Nephron progenitor cell (in vitro differentiated cells): ENCODE measurements at regions not wholly inside any gene's neighbourhood (a gene's known extent, or its start where the extent isn't known, plus 50 kb on each side); places are given as distances from the start of the nearest gene placed in this dataset.
A peak's percentile ranks its signal among the peaks of the same experiment; 100 is the strongest.

Source experiments
- DNase-seq: peaks from one replicate; pipeline ENCODE4 v3.0.0; 2021
- H3K27ac Mint-ChIP-seq: 2 replicates; pipeline ENCODE4 v1.8.0; 2021; ENCODE audit warnings: mild to moderate bottlenecking, moderate library complexity, mixed read lengths
- H3K27me3 Mint-ChIP-seq: 2 replicates; pipeline ENCODE4 v1.8.0; 2021; ENCODE audit warnings: mild to moderate bottlenecking, low read depth, mixed read lengths; ENCODE audit not compliant: poor library complexity
- H3K36me3 Mint-ChIP-seq: 2 replicates; pipeline ENCODE4 v1.8.0; 2021; ENCODE audit warnings: low read depth, mixed read lengths
- H3K4me1 Mint-ChIP-seq: 2 replicates; pipeline ENCODE4 v1.8.0; 2021; ENCODE audit warnings: mixed read lengths
- H3K4me3 Mint-ChIP-seq: 2 replicates; pipeline ENCODE4 v1.8.0; 2021; ENCODE audit warnings: mild to moderate bottlenecking, moderate library complexity, mixed read lengths
- H3K9me3 Mint-ChIP-seq: 2 replicates; pipeline ENCODE4 v1.8.0; 2021; ENCODE audit warnings: mild to moderate bottlenecking, moderate library complexity, mixed read lengths
- TF ChIP-seq, protein P1 (sequence below): fragments of 200-600 bp; sonication (generic); IDR thresholded peaks from 2 replicates; pipeline ENCODE4 v1.5.0; 2021; ENCODE audit warnings: antibody characterized with exemption

DNA sequence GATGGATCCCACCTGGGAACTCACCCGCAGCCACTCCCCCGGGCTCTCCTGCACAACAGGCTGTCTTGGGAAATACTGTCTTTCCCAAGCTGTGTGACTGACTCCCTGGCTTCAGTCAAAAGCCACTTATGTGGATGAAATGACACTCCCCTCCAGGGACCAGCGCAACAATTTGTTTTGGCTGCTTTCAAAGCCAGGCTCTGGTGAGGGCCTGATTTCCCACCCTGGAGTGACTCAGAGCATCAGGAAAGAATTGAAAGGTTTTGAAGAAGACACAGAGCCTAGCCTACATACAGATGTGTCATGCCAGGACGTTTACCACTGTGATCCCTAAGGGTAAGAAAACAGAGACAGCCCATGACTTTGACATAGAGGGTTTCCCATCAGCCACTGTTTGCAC is 550.5 kb downstream of the MIAT start:
- no peak for DNase-seq
- Mint-ChIP-seq H3K4me1 (peaks cover 63% of the 10 kb centered on the region), H3K4me3 (no peak overlapping the region), H3K27me3 (peaks cover 56% of the 10 kb centered on the region), H3K27ac (no peak overlapping the region), H3K36me3 (no peaks in the 10 kb centered on the region), H3K9me3 (no peaks in the 10 kb centered on the region)
- TF ChIP-seq, protein P1, sequence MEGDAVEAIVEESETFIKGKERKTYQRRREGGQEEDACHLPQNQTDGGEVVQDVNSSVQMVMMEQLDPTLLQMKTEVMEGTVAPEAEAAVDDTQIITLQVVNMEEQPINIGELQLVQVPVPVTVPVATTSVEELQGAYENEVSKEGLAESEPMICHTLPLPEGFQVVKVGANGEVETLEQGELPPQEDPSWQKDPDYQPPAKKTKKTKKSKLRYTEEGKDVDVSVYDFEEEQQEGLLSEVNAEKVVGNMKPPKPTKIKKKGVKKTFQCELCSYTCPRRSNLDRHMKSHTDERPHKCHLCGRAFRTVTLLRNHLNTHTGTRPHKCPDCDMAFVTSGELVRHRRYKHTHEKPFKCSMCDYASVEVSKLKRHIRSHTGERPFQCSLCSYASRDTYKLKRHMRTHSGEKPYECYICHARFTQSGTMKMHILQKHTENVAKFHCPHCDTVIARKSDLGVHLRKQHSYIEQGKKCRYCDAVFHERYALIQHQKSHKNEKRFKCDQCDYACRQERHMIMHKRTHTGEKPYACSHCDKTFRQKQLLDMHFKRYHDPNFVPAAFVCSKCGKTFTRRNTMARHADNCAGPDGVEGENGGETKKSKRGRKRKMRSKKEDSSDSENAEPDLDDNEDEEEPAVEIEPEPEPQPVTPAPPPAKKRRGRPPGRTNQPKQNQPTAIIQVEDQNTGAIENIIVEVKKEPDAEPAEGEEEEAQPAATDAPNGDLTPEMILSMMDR: no peak

DNA sequence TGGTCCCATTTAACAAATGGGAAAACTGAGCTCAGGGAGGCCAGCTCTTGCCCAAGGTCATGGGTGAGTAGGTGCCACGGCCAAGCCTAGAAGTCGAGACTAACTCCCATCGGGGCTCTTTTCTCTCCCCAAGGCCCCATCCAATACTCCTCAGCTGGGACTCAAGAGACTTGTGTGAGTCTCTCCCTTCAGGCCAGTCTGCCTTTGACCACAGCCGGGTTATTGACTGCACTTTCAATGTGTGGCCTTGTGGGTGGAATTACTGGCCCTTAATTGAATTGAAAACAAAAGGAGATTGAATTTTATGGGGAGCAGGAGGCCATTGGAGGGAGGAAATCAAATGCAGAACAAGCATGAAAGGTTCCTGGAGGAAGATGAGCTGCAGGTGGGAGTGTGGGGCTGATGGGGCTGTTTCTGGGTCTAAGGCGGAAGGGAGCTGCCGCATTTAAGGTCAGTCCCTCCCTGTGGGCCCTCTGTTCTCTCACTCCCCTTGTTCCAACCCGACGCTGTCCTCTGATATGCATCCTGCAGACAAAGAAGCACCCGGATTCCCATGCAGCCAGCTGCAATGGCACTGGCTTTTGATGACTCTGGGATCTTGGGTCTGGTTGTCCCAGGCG is 552.8 kb downstream of the MIAT start:
- DNase-seq: no peak
- H3K4me3 Mint-ChIP-seq: no peak overlapping the region
- H3K9me3 Mint-ChIP-seq: no peaks in the 10 kb centered on the region
- H3K36me3 Mint-ChIP-seq: no peaks in the 10 kb centered on the region
- peaks cover 74% of the 10 kb centered on the region for H3K4me1 Mint-ChIP-seq
- peak overlapping the region; percentile 56 for H3K27ac Mint-ChIP-seq
- TF ChIP-seq, protein P1: no peak
- H3K27me3 Mint-ChIP-seq: peaks cover 56% of the 10 kb centered on the region

DNA sequence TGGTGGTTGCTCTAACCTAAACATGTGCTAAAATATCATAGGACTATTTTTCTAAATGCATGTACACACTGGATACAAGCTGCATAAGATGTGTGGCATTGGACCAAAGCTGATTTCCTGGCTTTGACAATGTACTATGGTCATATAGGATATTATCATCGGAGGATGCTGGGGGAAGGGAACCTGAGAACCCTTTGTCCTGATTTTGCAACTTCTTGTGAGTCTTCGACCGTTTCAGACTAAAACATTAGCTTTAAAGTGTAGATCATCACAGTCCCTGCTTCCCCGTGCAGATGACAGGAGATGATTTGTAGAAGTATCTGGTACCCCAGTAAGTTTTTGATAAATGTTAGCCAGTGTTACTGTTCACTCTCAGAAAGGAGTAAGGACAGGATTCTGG is 554.7 kb downstream of the MIAT start:
- Mint-ChIP-seq H3K27me3 (peaks cover 53% of the 10 kb centered on the region), H3K36me3 (no peaks in the 10 kb centered on the region), H3K9me3 (no peaks in the 10 kb centered on the region), H3K27ac (no peak overlapping the region), H3K4me3 (no peak overlapping the region), H3K4me1 (peaks cover 82% of the 10 kb centered on the region)
- no peak for DNase-seq
- TF ChIP-seq, protein P1: no peak

DNA sequence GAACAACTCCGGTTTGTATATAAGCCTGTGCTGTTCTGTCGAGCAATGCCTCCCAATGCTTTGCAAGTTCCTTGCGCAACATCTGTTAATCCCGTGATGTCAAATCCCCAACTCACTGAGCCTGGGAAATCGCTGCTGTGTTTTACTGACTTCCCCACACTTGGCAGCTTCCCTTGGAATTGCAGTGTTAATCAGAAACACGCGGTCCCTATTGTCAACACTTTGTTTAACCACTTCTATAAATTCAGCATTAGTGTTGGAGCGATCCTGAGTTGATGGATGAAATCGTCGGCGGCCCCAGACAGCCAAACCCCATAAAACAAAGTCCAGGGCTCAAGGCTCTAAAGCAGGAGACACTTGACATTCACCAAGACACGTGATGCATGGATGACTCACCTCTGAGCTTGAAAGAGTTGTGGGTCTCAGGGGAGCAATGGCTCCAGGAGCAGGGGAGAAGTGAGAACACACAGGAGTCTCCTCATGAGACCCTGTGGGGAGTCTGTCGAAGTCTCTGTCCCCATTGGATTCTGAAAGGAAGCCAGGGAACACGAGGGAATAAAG is 555.3 kb downstream of the MIAT start:
- H3K27me3 Mint-ChIP-seq: peaks cover 52% of the 10 kb centered on the region
- TF ChIP-seq, protein P1: no peak
- no peaks in the 10 kb centered on the region for H3K36me3 Mint-ChIP-seq
- peak overlapping the region; percentile 13 for H3K4me3 Mint-ChIP-seq
- peaks cover 83% of the 10 kb centered on the region for H3K4me1 Mint-ChIP-seq
- H3K9me3 Mint-ChIP-seq: no peaks in the 10 kb centered on the region
- H3K27ac Mint-ChIP-seq: peak overlapping the region; percentile 44
- DNase-seq: peak; percentile 52

DNA sequence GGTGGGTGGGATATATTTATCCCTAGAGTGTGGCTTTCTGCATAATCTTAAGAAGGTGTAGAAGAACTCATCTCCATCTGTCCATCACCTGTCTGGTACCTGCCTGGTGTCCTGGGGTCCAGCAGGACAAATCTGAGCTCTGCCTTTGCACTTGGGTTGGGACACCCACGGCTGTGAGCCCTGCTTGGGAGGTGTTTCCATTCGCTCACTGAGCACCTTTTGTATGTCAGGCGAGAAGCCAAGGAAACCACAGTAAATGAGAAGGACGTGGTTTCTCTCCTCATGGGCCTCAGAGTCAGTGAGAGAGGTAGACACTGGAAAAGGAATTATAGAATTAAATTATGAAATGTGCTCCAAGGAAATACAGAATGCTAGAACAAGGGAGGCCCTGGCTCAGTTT is 555.9 kb downstream of the MIAT start:
- Mint-ChIP-seq H3K27ac (no peak overlapping the region), H3K36me3 (no peaks in the 10 kb centered on the region), H3K4me3 (no peak overlapping the region), H3K4me1 (peaks cover 77% of the 10 kb centered on the region), H3K9me3 (no peaks in the 10 kb centered on the region), H3K27me3 (peaks cover 52% of the 10 kb centered on the region)
- TF ChIP-seq, protein P1: no peak
- no peak for DNase-seq
